MCF 10A (cell line): ENCODE measurements at regions not wholly inside any gene's neighbourhood (a gene's known extent, or its start where the extent isn't known, plus 50 kb on each side); places are given as distances from the start of the nearest gene placed in this dataset.
"Not testable (repeated sequence)": the region's sequence is repeated elsewhere in the genome, so short reads cannot be mapped to it uniquely, and the experiment has no call there.

Experiments used
- BruUV-seq: library from RNA; stranded (reverse); fragments of 400-500 nt; replicated peaks from 2 replicates; lab custom pipeline; 2021; lab: Mats Ljungman, UMichigan
- CTCF ChIA-PET: fragments of 300-600 bp; sonication (Branson Sonifier 250); formaldehyde crosslinking; extraction: SDS; loops from one replicate; lab custom pipeline; 2021; ENCODE audit warnings: antibody characterized with exemption, inconsistent platforms; lab: Yijun Ruan, JAX
- POLR2A ChIA-PET: fragments of 300-600, 350-650 bp; sonication (Branson Sonifier 250); formaldehyde crosslinking; extraction: SDS; loops from one replicate; lab custom pipeline; 2020; ENCODE audit warnings: antibody characterized with exemption, inconsistent platforms; lab: Yijun Ruan, JAX
- DNase-seq: peaks from one replicate; pipeline ENCODE4 v3.0.0-alpha.2; 2018; ENCODE audit not compliant: unreplicated experiment
- H3K27ac Mint-ChIP-seq: one replicate; pipeline ENCODE4 v1.8.0; 2022; ENCODE audit warnings: mild to moderate bottlenecking, low read depth, mixed read lengths; ENCODE audit not compliant: unreplicated experiment
- H3K27me3 Mint-ChIP-seq: one replicate; pipeline ENCODE4 v1.8.0; 2022; ENCODE audit warnings: mixed read lengths; ENCODE audit not compliant: insufficient read depth, unreplicated experiment
- H3K36me3 Mint-ChIP-seq: one replicate; pipeline ENCODE4 v1.8.0; 2022; ENCODE audit warnings: mild to moderate bottlenecking, moderate library complexity, mixed read lengths; ENCODE audit not compliant: insufficient read depth, unreplicated experiment
- H3K4me1 Mint-ChIP-seq: one replicate; pipeline ENCODE4 v1.8.0; 2022; ENCODE audit warnings: mixed read lengths; ENCODE audit not compliant: insufficient read depth, unreplicated experiment
- H3K4me3 Mint-ChIP-seq: one replicate; pipeline ENCODE4 v1.8.0; 2022; ENCODE audit warnings: mild to moderate bottlenecking, moderate library complexity, mixed read lengths; ENCODE audit not compliant: unreplicated experiment
- H3K9me3 Mint-ChIP-seq: one replicate; pipeline ENCODE4 v1.8.0; 2022; ENCODE audit warnings: mixed read lengths; ENCODE audit not compliant: unreplicated experiment
- CTCF ChIP-seq: fragments of 200-600 bp; IDR thresholded peaks from one replicate; pipeline ENCODE4 v1.8.0; 2022; ENCODE audit warnings: antibody characterized with exemption, mild to moderate bottlenecking; ENCODE audit not compliant: unreplicated experiment
- intact Hi-C: fragments of 100-400 bp; cut with micrococcal nuclease; formaldehyde crosslinking; loops from 2 replicates; pipeline ENCODE4 v1.14.1; 2022

GRCh38 chr15:39416258-39416657, 164.6 kb upstream of the THBS1 start:
- Mint-ChIP-seq H3K4me1 (no peaks in the 10 kb centered on the region), H3K27ac (no peak overlapping the region), H3K27me3 (no peaks in the 10 kb centered on the region), H3K36me3 (no peaks in the 10 kb centered on the region), H3K4me3 (no peak overlapping the region), H3K9me3 (no peaks in the 10 kb centered on the region)
- DNase-seq, result no peak
- no TSS peak for BruUV-seq
- ChIA-PET CTCF (interaction anchor here (0.7 to 1.0 kb wide), 3 partner anchors 248 to 398 kb away, joined by 3 read pairs; no protein-coding TSS in a partner anchor), POLR2A (no interaction called here)
- TF ChIP-seq CTCF, result no peak
- intact Hi-C loops, result no loop called here

- POLR2A ChIA-PET, result no interaction called here
- DNase-seq, result no peak
- no TSS peak for BruUV-seq
- no peaks in the 10 kb centered on the region for H3K27me3 Mint-ChIP-seq
- CTCF ChIA-PET, result interaction anchor here (1.0 kb wide), 1 partner anchor 399 kb away, joined by 3 read pairs; no protein-coding TSS in a partner anchor
- TF ChIP-seq CTCF, result no peak
- H3K4me3 Mint-ChIP-seq, result no peak overlapping the region
- H3K4me1 Mint-ChIP-seq, result no peaks in the 10 kb centered on the region
- intact Hi-C loops, result no loop called here
- H3K36me3 Mint-ChIP-seq, result no peaks in the 10 kb centered on the region
- H3K27ac Mint-ChIP-seq, result no peak overlapping the region
- H3K9me3 Mint-ChIP-seq, result no peaks in the 10 kb centered on the region
Observed at GRCh38 chr15:39417366-39418134, 163.3 kb upstream of the THBS1 start.

- POLR2A ChIA-PET, result no interaction called here
Observed at GRCh38 chr15:39419651-39420050, 161.2 kb upstream of the THBS1 start.

DNA sequence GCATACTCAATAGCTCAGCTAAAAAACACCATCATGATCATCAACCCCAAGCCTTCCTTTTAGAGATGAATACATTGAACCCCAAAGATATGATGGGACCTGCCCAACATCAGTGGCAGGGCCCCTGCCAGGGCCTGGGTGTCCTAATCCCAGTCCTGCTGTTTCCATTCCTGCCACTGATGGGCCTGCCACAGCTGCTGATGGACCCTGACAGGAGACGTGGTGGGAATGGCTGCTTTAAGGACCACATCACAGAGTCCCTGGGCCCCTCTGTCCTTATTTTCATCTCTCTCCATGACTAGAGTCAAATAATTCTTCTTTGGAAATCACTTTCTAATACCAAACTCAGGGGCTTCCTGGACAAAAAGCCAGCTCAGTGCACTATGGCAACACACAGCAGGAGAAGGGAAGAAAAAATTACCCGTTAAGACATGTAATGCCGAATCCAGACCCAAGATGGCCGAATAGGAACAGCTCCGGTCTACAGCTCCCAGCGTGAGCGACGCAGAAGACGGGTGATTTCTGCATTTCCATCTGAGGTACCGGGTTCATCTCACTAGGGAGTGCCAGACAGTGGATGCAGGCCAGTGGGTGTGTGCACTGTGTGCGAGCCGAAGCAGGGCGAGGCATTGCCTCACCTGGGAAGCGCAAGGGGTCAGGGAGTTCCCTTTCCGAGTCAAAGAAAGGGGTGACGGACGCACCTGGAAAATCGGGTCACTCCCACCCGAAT, 160.6 kb upstream of the THBS1 start:
- H3K36me3 Mint-ChIP-seq, H3K27ac Mint-ChIP-seq, H3K4me1 Mint-ChIP-seq, H3K9me3 Mint-ChIP-seq, BruUV-seq, intact Hi-C loops, DNase-seq, H3K4me3 Mint-ChIP-seq, POLR2A ChIA-PET, H3K27me3 Mint-ChIP-seq, CTCF ChIA-PET: not testable (repeated sequence)

More at GRCh38 chr15:39419651-39420050, 161.2 kb upstream of the THBS1 start:
- Mint-ChIP-seq H3K36me3 (no peaks in the 10 kb centered on the region), H3K27ac (no peak overlapping the region), H3K4me1 (no peaks in the 10 kb centered on the region), H3K9me3 (no peaks in the 10 kb centered on the region), H3K4me3 (no peak overlapping the region), H3K27me3 (no peaks in the 10 kb centered on the region)
- no peak for TF ChIP-seq CTCF
- DNase-seq, result no peak
- intact Hi-C loops, result no loop called here
- CTCF ChIA-PET, result interaction anchor here (0.6 kb wide), 2 partner anchors 335 to 834 kb away, joined by 4 to 6 read pairs; no protein-coding TSS in a partner anchor
- BruUV-seq, result no TSS peak

- H3K27ac Mint-ChIP-seq, CTCF ChIA-PET: not testable (repeated sequence)
Observed at GRCh38 chr15:39420853-39421192, 160.1 kb upstream of the THBS1 start.

More at GRCh38 chr15:39420853-39421192, 160.1 kb upstream of the THBS1 start:
- H3K9me3 Mint-ChIP-seq, H3K4me1 Mint-ChIP-seq, BruUV-seq, intact Hi-C loops, POLR2A ChIA-PET, H3K27me3 Mint-ChIP-seq, DNase-seq, H3K4me3 Mint-ChIP-seq, H3K36me3 Mint-ChIP-seq: not testable (repeated sequence)
